Neural cell (in vitro differentiated cells): ENCODE measurements at regions not wholly inside any gene's neighbourhood (a gene's known extent, or its start where the extent isn't known, plus 50 kb on each side); places are given as distances from the start of the nearest gene placed in this dataset.

Experiments
- CTCF ChIP-seq: fragments of 450-650 bp; IDR thresholded peaks from 2 replicates; pipeline ENCODE4 v1.5.1; 2014; ENCODE audit warnings: antibody characterized with exemption, mild to moderate bottlenecking, moderate library complexity; ENCODE audit not compliant: poor library complexity, severe bottlenecking
- EP300 ChIP-seq: fragments of 450-650 bp; conservative IDR thresholded peaks from 2 replicates; pipeline ENCODE4 v1.6.1; 2014; ENCODE audit warnings: antibody characterized with exemption, mild to moderate bottlenecking, moderate library complexity; ENCODE audit not compliant: poor library complexity, severe bottlenecking
- EZH2 ChIP-seq: fragments of 200-600, 300-800 bp; shearing (Covaris generic), sonication (generic); IDR thresholded peaks from 2 replicates; pipeline ENCODE4 v1.6.1; 2014; ENCODE audit warnings: antibody characterized with exemption, low read length, borderline replicate concordance, mild to moderate bottlenecking; ENCODE audit not compliant: insufficient read depth, poor library complexity, severe bottlenecking
- MXI1 ChIP-seq: fragments of 450-650 bp; conservative IDR thresholded peaks from 2 replicates; pipeline ENCODE4 v1.6.1; 2014; ENCODE audit warnings: antibody characterized with exemption, mild to moderate bottlenecking; ENCODE audit not compliant: poor library complexity, severe bottlenecking
- POLR2AphosphoS5 ChIP-seq: IDR thresholded peaks from 2 replicates; pipeline ENCODE4 v1.6.1; 2012
- RAD21 ChIP-seq: fragments of 450-650 bp; conservative IDR thresholded peaks from 2 replicates; pipeline ENCODE4 v1.6.1; 2014; ENCODE audit warnings: antibody characterized with exemption, mild to moderate bottlenecking, moderate library complexity

GRCh38 chr13:103246581-103247200 is 180.5 kb upstream of the SLC10A2 start:
- TF ChIP-seq CTCF (no peak), MXI1 (no peak), RAD21 (no peak), POLR2AphosphoS5 (no peak), EP300 (no peak), EZH2 (no peak)
